Hepatocyte (in vitro differentiated cells): ENCODE measurements at regions not wholly inside any gene's neighbourhood (a gene's known extent, or its start where the extent isn't known, plus 50 kb on each side); places are given as distances from the start of the nearest gene placed in this dataset.

Source experiments
- CTCF ChIP-seq: fragments of 200-600 bp; sonication (generic); IDR thresholded peaks from 2 replicates; pipeline ENCODE4 v1.5.1; 2016; ENCODE audit warnings: antibody characterized with exemption, mild to moderate bottlenecking; ENCODE audit not compliant: poor library complexity
- EZH2 ChIP-seq: fragments of 200-600 bp; sonication (generic); IDR thresholded peaks from 2 replicates; pipeline ENCODE4 v1.6.1; 2016; ENCODE audit warnings: antibody characterized with exemption, mild to moderate bottlenecking, borderline replicate concordance
- EZH2phosphoT487 ChIP-seq: fragments of 200-600 bp; sonication (generic); IDR thresholded peaks from one replicate; pipeline ENCODE4 v1.6.1; 2018; ENCODE audit warnings: antibody characterized with exemption, mild to moderate bottlenecking, low read depth, moderate library complexity; ENCODE audit not compliant: unreplicated experiment, severe bottlenecking

GRCh38 chr11:97909614-97910399 is 1110.9 kb upstream of the CNTN5 start:
- no peak for TF ChIP-seq CTCF
- no peak for TF ChIP-seq EZH2
- TF ChIP-seq EZH2phosphoT487: no peak
